ENCODE measurements at regions not wholly inside any gene's neighbourhood (a gene's known extent, or its start where the extent isn't known, plus 50 kb on each side); places are given as distances from the start of the nearest gene placed in this dataset.

DNA sequence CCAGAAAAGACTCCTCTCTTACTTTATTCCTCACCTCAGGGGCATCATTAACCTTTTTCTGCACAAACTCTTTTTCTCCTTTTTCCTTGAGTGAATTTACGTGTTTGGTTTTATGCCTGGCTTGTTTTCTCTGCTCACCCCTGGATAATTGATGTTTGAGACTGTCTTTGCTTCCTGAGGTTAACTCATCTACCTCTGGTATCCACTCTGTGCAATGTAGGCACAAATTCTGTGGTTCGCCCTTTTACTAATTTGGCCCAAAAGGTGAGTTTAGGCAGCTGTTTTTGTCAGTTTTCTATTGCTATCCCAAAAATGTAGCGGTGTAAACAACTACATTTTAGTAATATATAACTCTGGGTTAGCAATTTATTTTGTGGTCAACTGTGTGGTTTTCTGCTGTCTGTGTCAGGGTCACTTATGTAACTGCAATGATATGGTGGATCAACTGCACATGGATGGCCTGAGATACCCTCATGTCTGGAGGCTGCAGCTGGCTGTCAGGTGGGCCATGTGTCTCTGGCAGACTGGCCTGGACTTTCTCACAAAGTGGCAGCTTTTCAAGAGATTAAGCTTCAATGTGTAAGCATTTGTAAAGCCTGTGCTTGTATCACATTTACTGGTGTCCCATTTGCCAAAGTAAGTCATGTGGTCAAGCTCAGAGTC is 329.7 kb downstream of the FSIP2 start:
- no peaks in the 10 kb centered on the region for H3K4me1 Mint-ChIP-seq (ENCODE audit: low read depth in 2 of 2)
- H3K27ac Mint-ChIP-seq, result no peak overlapping the region
- H3K9me3 Mint-ChIP-seq, result peaks cover 6% of the 10 kb centered on the region
- H3K27me3 Mint-ChIP-seq, result no peaks in the 10 kb centered on the region
- no peak overlapping the region for H3K4me3 Mint-ChIP-seq
- ATAC-seq (no peak), DNase-seq (ENCODE audit: low spot score) (no peak)
- H3K36me3 Mint-ChIP-seq, result no peaks in the 10 kb centered on the region

GRCh38 chr2:186069676-186070075 is 331.1 kb downstream of the FSIP2 start:
- H3K9me3 Mint-ChIP-seq, result peaks cover 2% of the 10 kb centered on the region
- no peaks in the 10 kb centered on the region for H3K36me3 Mint-ChIP-seq

GRCh38 chr2:186085226-186085625 is 346.6 kb downstream of the FSIP2 start:
- Mint-ChIP-seq H3K27me3 (no peaks in the 10 kb centered on the region), H3K4me3 (no peak overlapping the region), H3K36me3 (no peaks in the 10 kb centered on the region), H3K27ac (no peak overlapping the region), H3K4me1 (ENCODE audit: low read depth in 2 of 2) (no peaks in the 10 kb centered on the region), H3K9me3 (peaks cover 11% of the 10 kb centered on the region)
- ATAC-seq (no peak), DNase-seq (ENCODE audit: low spot score) (no peak)

More at GRCh38 chr2:186069676-186070075, 331.1 kb downstream of the FSIP2 start:
- Mint-ChIP-seq H3K27me3 (no peaks in the 10 kb centered on the region), H3K4me3 (no peak overlapping the region), H3K4me1 (ENCODE audit: low read depth in 2 of 2) (no peaks in the 10 kb centered on the region), H3K27ac (no peak overlapping the region)
- ATAC-seq (no peak), DNase-seq (ENCODE audit: low spot score) (no peak)

- Mint-ChIP-seq H3K9me3 (peaks cover 9% of the 10 kb centered on the region), H3K4me3 (no peak overlapping the region), H3K27me3 (no peaks in the 10 kb centered on the region), H3K36me3 (peaks cover 8% of the 10 kb centered on the region), H3K4me1 (ENCODE audit: low read depth in 2 of 2) (no peaks in the 10 kb centered on the region), H3K27ac (no peak overlapping the region)
- no peak for DNase-seq (ENCODE audit: low spot score)
- no peak for ATAC-seq
Measured at GRCh38 chr2:186093174-186093573, 354.6 kb downstream of the FSIP2 start.

- no peak overlapping the region for H3K27ac Mint-ChIP-seq
- ATAC-seq, result no peak
- peaks cover 10% of the 10 kb centered on the region for H3K9me3 Mint-ChIP-seq
Measured at GRCh38 chr2:186098821-186099220, 360.2 kb downstream of the FSIP2 start.

GRCh38 chr2:186099826-186100225 is 361.2 kb downstream of the FSIP2 start:
- no peak for DNase-seq (ENCODE audit: low spot score)
- Mint-ChIP-seq H3K9me3 (peaks cover 10% of the 10 kb centered on the region), H3K36me3 (peaks cover 8% of the 10 kb centered on the region), H3K4me3 (no peak overlapping the region), H3K27me3 (no peaks in the 10 kb centered on the region), H3K27ac (no peak overlapping the region), H3K4me1 (ENCODE audit: low read depth in 2 of 2) (no peaks in the 10 kb centered on the region)
- ATAC-seq, result no peak

More at GRCh38 chr2:186098821-186099220, 360.2 kb downstream of the FSIP2 start:
- Mint-ChIP-seq H3K36me3 (peaks cover 8% of the 10 kb centered on the region), H3K4me1 (ENCODE audit: low read depth in 2 of 2) (no peaks in the 10 kb centered on the region), H3K4me3 (no peak overlapping the region), H3K27me3 (no peaks in the 10 kb centered on the region)
- no peak for DNase-seq (ENCODE audit: low spot score)

GRCh38 chr2:186100636-186101035 is 362.0 kb downstream of the FSIP2 start:
- H3K27me3 Mint-ChIP-seq, result no peaks in the 10 kb centered on the region
- H3K9me3 Mint-ChIP-seq, result peaks cover 8% of the 10 kb centered on the region
- H3K36me3 Mint-ChIP-seq, result peaks cover 4% of the 10 kb centered on the region
- no peak overlapping the region for H3K27ac Mint-ChIP-seq
- H3K4me1 Mint-ChIP-seq (ENCODE audit: low read depth in 2 of 2), result no peaks in the 10 kb centered on the region
- no peak for DNase-seq (ENCODE audit: low spot score)
- H3K4me3 Mint-ChIP-seq, result no peak overlapping the region
- ATAC-seq, result no peak

DNA sequence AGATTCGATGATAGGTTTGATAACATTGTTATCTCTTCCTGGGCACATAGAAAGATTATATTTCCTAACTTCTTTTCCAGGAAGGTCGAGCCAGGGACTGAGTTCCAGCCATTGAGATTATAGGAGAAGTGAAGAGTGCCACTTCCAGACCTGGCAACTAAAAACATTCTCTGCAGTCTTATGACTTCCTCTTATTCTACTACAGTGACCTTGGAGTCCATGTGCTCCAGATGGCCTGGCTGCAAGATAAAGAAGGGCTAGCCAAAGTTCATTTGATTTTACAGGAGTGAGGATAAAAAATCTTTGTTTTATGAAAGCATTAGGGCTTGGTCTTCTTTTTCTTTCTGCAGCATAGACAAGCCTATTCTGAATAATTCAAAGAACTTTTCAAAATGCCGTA is 363.0 kb downstream of the FSIP2 start:
- Mint-ChIP-seq H3K27ac (no peak overlapping the region), H3K4me1 (ENCODE audit: low read depth in 2 of 2) (no peaks in the 10 kb centered on the region), H3K9me3 (peaks cover 8% of the 10 kb centered on the region), H3K36me3 (peaks cover 4% of the 10 kb centered on the region), H3K4me3 (no peak overlapping the region), H3K27me3 (no peaks in the 10 kb centered on the region)
- ATAC-seq, result no peak
- no peak for DNase-seq (ENCODE audit: low spot score)

DNA sequence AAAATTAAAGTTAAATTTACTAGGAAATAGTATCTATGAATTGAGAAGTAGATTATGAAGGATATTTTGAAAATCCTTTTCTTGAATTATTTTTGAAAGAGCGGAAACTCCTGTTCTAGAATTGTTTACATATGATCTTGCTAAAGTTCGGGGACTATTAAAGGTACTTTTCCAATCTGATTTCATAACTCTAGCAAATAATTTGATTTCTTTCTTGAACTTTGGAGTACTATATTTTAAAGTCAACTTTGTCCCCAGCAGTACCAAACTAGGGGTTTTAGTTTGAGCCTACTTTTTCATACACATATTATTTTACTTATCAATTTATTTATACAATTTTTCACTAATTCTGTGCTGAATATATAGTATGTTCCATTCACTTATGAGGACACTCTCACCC is 364.7 kb downstream of the FSIP2 start:
- Mint-ChIP-seq H3K4me3 (no peak overlapping the region), H3K4me1 (ENCODE audit: low read depth in 2 of 2) (no peaks in the 10 kb centered on the region), H3K36me3 (no peaks in the 10 kb centered on the region), H3K27me3 (no peaks in the 10 kb centered on the region), H3K9me3 (peaks cover 4% of the 10 kb centered on the region), H3K27ac (no peak overlapping the region)
- DNase-seq (ENCODE audit: low spot score), result no peak
- no peak for ATAC-seq

GRCh38 chr2:186105016-186105724 is 366.6 kb downstream of the FSIP2 start:
- Mint-ChIP-seq H3K4me3 (no peak overlapping the region), H3K27ac (no peak overlapping the region), H3K9me3 (peaks cover 13% of the 10 kb centered on the region), H3K36me3 (peaks cover 4% of the 10 kb centered on the region), H3K27me3 (no peaks in the 10 kb centered on the region), H3K4me1 (ENCODE audit: low read depth in 2 of 2) (no peaks in the 10 kb centered on the region)
- no peak for ATAC-seq
- no peak for DNase-seq (ENCODE audit: low spot score)

DNA sequence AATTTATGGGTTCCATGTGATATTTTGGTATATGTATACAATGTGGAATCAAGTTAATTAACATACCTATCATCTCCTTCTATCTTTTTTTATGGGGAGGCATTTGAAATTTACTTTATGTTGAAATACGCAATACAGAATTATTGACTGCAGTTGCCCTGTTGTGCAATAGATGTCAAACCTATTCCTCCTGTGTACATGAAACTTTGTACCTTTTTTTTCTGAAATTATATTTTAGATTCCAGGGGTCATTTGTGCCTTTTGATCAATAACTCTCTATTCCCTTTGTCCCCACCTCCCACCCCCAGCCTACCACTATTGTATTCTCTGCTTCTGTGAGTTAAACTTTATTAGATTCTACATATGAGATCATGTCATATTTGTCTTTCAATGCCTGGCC is 369.9 kb downstream of the FSIP2 start:
- no peak overlapping the region for H3K27ac Mint-ChIP-seq
- H3K36me3 Mint-ChIP-seq, result peaks cover 5% of the 10 kb centered on the region
- ATAC-seq, result no peak

GRCh38 chr2:186113284-186113683 is 372.8 kb upstream of the ZC3H15 start:
- ATAC-seq (no peak), DNase-seq (ENCODE audit: low spot score) (no peak)
- no peaks in the 10 kb centered on the region for H3K4me1 Mint-ChIP-seq (ENCODE audit: low read depth in 2 of 2)
- H3K36me3 Mint-ChIP-seq, result peaks cover 14% of the 10 kb centered on the region
- no peaks in the 10 kb centered on the region for H3K27me3 Mint-ChIP-seq
- peaks cover 11% of the 10 kb centered on the region for H3K9me3 Mint-ChIP-seq
- H3K4me3 Mint-ChIP-seq, result no peak overlapping the region
- H3K27ac Mint-ChIP-seq, result no peak overlapping the region

More for the DNA sequence above, 369.9 kb downstream of the FSIP2 start:
- H3K27me3 Mint-ChIP-seq, result no peaks in the 10 kb centered on the region
- no peak overlapping the region for H3K4me3 Mint-ChIP-seq
- H3K4me1 Mint-ChIP-seq (ENCODE audit: low read depth in 2 of 2), result no peaks in the 10 kb centered on the region
- no peak for DNase-seq (ENCODE audit: low spot score)
- peaks cover 13% of the 10 kb centered on the region for H3K9me3 Mint-ChIP-seq

- Mint-ChIP-seq H3K9me3 (peaks cover 6% of the 10 kb centered on the region), H3K27me3 (no peaks in the 10 kb centered on the region), H3K4me1 (ENCODE audit: low read depth in 2 of 2) (no peaks in the 10 kb centered on the region), H3K27ac (no peak overlapping the region), H3K4me3 (no peak overlapping the region), H3K36me3 (no peaks in the 10 kb centered on the region)
- ATAC-seq (no peak), DNase-seq (ENCODE audit: low spot score) (no peak)
Measured at GRCh38 chr2:186125156-186125555, 360.9 kb upstream of the ZC3H15 start.

DNA sequence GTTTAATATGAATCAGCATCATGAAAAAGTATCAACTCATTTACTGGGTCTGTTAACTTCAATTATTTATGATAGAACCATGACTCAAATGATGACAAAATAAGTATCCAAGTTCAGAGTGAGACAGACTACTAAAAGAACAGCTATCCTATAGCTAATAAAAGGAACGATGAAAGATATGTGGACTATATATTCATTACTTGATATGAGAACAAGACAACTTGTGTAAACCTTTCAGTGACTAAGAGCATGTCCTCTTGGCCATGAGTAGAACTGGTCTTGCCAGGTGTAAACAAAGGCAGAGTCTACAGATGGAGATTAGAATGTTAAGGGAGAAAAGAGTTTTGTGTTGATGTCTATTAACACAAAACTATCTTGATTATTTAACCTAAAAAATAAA is 360.4 kb upstream of the ZC3H15 start:
- Mint-ChIP-seq H3K27me3 (no peaks in the 10 kb centered on the region), H3K9me3 (peaks cover 6% of the 10 kb centered on the region), H3K36me3 (no peaks in the 10 kb centered on the region), H3K4me3 (no peak overlapping the region), H3K4me1 (ENCODE audit: low read depth in 2 of 2) (no peaks in the 10 kb centered on the region), H3K27ac (no peak overlapping the region)
- DNase-seq (ENCODE audit: low spot score) (no peak), ATAC-seq (no peak)
